Ectodermal cell (in vitro differentiated cells): ENCODE measurements at regions not wholly inside any gene's neighbourhood (a gene's known extent, or its start where the extent isn't known, plus 50 kb on each side); places are given as distances from the start of the nearest gene placed in this dataset.

Source experiments
- H3K27ac ChIP-seq: 2 replicates; pipeline ENCODE4 v1.7.0; 2013; ENCODE audit warnings: mild to moderate bottlenecking, low read depth, low read length; ENCODE audit not compliant: insufficient read depth, poor library complexity, severe bottlenecking
- H3K27me3 ChIP-seq: 2 replicates; pipeline ENCODE4 v1.7.0; 2013; ENCODE audit warnings: mild to moderate bottlenecking, low read length; ENCODE audit not compliant: insufficient read depth, control insufficient read depth, poor library complexity, severe bottlenecking
- H3K36me3 ChIP-seq: one replicate; pipeline ENCODE4 v1.7.0; 2013; ENCODE audit warnings: low read length; ENCODE audit not compliant: control insufficient read depth, insufficient read depth
- H3K4me1 ChIP-seq: one replicate; pipeline ENCODE4 v1.7.0; 2013; ENCODE audit warnings: low read length; ENCODE audit not compliant: control insufficient read depth, insufficient read depth
- H3K4me3 ChIP-seq: 2 replicates; pipeline ENCODE4 v1.7.0; 2013; ENCODE audit warnings: low read depth, low read length, control low read depth; ENCODE audit not compliant: insufficient read depth
- H3K9me3 ChIP-seq: 2 replicates; pipeline ENCODE4 v1.7.0; 2013; ENCODE audit warnings: mild to moderate bottlenecking, low read length, moderate library complexity; ENCODE audit not compliant: control insufficient read depth
- WGBS, 2 experiments: methylation state at CpG; one replicate each; pipeline ENCODE4 v1.1.7; 2013; ENCODE audit warnings: missing lambda C conversion rate in 2 of 2; 5-methylcytosine and 5-hydroxymethylcytosine counted together

DNA sequence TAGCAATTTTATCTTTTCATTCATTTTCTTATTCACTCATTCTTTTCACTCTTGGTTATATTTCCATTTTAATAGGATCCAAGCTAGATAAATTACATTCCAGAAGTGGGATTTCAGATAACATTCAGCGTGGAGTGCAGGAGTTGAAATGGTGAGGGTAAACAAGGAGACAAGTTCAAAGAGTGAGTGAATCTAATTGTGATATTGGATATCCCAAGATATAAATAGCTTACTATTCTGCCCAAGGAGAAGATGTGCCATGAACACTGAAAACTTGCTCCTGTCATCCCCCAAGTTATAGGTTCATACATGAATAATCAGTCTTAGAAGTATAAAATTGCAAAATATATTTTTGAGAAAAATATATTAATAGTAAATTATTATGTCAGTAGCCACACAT, 459.3 kb downstream of the CETN3 start:
- H3K4me3 ChIP-seq = no peak overlapping the region
- H3K9me3 ChIP-seq = no peaks in the 10 kb centered on the region
- 100% methylated on average over 1 of the region's 1 CpG for WGBS, 2 experiments
- H3K27ac ChIP-seq = no peak overlapping the region
- no peaks in the 10 kb centered on the region for H3K36me3 ChIP-seq
- peaks cover 8% of the 10 kb centered on the region for H3K4me1 ChIP-seq
- H3K27me3 ChIP-seq = no peaks in the 10 kb centered on the region

GRCh38 chr5:89948977-89949376, 460.6 kb downstream of the CETN3 start:
- WGBS, 2 experiments = 89 to 98% methylated on average over 1 of the region's 1 CpG
- Histone ChIP-seq H3K27ac (no peak overlapping the region), H3K27me3 (no peaks in the 10 kb centered on the region), H3K4me3 (no peak overlapping the region), H3K4me1 (no peaks in the 10 kb centered on the region), H3K36me3 (no peaks in the 10 kb centered on the region), H3K9me3 (no peaks in the 10 kb centered on the region)

DNA sequence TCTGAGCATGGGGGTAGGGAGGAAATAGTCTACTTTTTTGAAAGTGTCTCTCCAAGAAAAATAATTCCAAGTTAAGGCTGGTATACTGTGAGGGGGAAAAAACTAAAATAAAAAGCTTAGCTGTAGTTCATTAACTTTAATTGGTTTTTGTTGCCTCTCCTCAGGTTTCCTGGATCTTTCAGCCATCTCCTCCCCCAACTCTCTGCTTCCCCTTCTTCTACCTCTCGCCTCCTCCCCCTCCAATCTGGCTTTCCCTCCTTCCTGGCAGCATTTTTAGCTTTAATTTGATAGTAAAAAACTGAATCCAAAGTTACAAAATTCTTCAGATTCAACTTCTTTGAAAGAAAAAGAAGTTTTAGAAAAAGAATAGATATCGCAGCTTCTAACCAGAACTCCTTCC, 462.6 kb downstream of the CETN3 start:
- Histone ChIP-seq H3K4me3 (no peak overlapping the region), H3K27ac (no peak overlapping the region), H3K27me3 (no peaks in the 10 kb centered on the region), H3K4me1 (no peaks in the 10 kb centered on the region), H3K36me3 (no peaks in the 10 kb centered on the region), H3K9me3 (no peaks in the 10 kb centered on the region)
- 73 to 100% methylated on average over 1 to 2 of the region's 2 CpGs for WGBS, 2 experiments

GRCh38 chr5:89946508-89946907, 463.0 kb downstream of the CETN3 start:
- H3K36me3 ChIP-seq = no peaks in the 10 kb centered on the region
- H3K27me3 ChIP-seq = no peaks in the 10 kb centered on the region
- H3K9me3 ChIP-seq = no peaks in the 10 kb centered on the region
- WGBS, 2 experiments = 100% methylated on average over 3 to 4 of the region's 4 CpGs
- no peaks in the 10 kb centered on the region for H3K4me1 ChIP-seq
- H3K27ac ChIP-seq = no peak overlapping the region
- H3K4me3 ChIP-seq = no peak overlapping the region

DNA sequence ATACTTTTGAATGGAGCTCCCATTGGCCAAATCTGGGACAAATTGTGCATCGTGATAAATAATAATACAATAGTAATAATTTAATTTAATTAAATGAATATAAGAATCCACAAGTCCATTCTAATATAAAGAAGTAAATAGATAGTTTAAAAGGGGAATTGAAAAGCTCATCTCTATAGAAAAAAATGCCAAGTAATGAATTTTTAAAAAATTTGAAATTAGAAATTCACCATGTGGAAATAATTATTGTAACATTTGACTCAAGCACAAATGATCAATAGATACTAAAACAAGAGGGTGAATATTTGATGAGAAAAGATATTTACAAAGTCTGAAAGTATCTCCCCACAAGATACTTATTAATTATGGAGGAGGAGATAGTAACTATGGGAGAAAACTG, 467.4 kb downstream of the CETN3 start:
- no peaks in the 10 kb centered on the region for H3K36me3 ChIP-seq
- no CpG with 5 or more reads among the region's 1 CpG for WGBS, 2 experiments
- H3K27me3 ChIP-seq = no peaks in the 10 kb centered on the region
- no peak overlapping the region for H3K4me3 ChIP-seq
- no peaks in the 10 kb centered on the region for H3K9me3 ChIP-seq
- H3K4me1 ChIP-seq = no peaks in the 10 kb centered on the region
- no peak overlapping the region for H3K27ac ChIP-seq

GRCh38 chr5:89936576-89936975, 473.0 kb downstream of the CETN3 start:
- Histone ChIP-seq H3K27me3 (no peaks in the 10 kb centered on the region), H3K9me3 (no peaks in the 10 kb centered on the region)
- 94% methylated on average over 3 of the region's 3 CpGs; no CpG with 5 or more reads in 1 of the 2 experiments for WGBS, 2 experiments

GRCh38 chr5:89934069-89934468, 475.5 kb downstream of the CETN3 start:
- H3K27ac ChIP-seq = no peak overlapping the region
- H3K9me3 ChIP-seq = no peaks in the 10 kb centered on the region
- no peaks in the 10 kb centered on the region for H3K27me3 ChIP-seq
- WGBS, 2 experiments = 91 to 93% methylated on average over 1 to 4 of the region's 4 CpGs
- no peak overlapping the region for H3K4me3 ChIP-seq
- H3K4me1 ChIP-seq = no peaks in the 10 kb centered on the region
- no peaks in the 10 kb centered on the region for H3K36me3 ChIP-seq

More at GRCh38 chr5:89936576-89936975, 473.0 kb downstream of the CETN3 start:
- Histone ChIP-seq H3K4me3 (no peak overlapping the region), H3K36me3 (no peaks in the 10 kb centered on the region), H3K27ac (no peak overlapping the region), H3K4me1 (no peaks in the 10 kb centered on the region)

DNA sequence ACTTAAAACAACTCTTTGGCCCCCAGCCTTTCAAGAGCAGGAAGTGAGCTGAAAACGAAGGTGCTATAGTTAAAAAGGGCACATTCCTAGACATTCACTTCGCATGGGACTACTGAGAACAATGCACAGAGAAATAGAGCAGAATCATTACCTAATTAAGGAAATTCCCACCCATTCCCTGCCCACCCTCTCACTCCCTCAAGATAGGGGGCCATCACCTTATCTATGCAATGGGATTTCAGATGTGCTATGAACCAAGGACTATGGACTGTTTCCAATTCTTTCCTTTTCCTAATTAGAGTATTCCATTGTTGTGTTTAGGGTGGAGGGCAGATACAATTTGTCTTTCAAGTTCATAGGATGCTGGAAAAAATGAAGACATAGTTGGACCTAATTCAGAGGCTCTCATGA, 476.8 kb downstream of the CETN3 start:
- Histone ChIP-seq H3K9me3 (no peaks in the 10 kb centered on the region), H3K4me3 (no peak overlapping the region), H3K27me3 (no peaks in the 10 kb centered on the region), H3K27ac (no peak overlapping the region), H3K36me3 (no peaks in the 10 kb centered on the region), H3K4me1 (no peaks in the 10 kb centered on the region)
- WGBS, 2 experiments = 81 to 85% methylated on average over 2 of the region's 2 CpGs

DNA sequence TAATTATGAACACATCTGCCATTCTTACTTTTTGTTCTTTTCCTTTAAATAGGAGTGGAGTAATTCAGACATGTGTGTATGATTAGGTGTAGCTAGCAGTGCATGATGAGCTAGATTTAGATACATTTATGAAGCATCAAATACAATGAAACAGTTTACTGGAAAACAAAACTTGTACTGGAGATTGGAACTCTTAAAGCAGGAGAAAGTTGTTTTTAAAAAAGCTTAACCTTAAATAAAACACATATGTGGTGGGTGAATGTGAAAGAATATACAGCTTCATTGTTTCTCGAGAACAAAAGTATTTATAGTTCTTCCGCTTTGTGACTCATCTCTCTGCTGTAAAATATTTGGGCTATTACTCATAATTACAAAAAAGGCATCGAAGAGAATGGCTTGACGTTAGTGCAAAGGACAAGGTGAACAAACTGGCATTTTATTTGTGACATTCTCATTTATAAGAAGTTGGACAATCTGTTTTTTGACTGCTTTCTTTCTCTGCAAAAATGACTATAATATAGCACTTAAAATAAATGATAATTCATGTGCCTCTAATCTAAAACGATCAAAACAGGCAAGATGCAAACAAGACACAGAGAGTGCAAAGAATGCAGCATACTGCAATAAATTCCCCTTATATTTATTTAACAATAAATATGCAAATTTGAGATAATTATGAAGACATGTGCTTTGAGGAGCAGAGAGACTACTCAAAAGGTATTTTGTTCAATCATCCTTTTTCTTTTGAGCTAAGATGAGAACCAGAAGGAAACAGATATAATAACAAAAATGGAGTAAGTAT, 478.8 kb downstream of the CETN3 start:
- no peak overlapping the region for H3K27ac ChIP-seq
- H3K9me3 ChIP-seq = no peaks in the 10 kb centered on the region
- no peaks in the 10 kb centered on the region for H3K4me1 ChIP-seq
- no peaks in the 10 kb centered on the region for H3K27me3 ChIP-seq
- no peak overlapping the region for H3K4me3 ChIP-seq
- 79 to 93% methylated on average over 3 to 5 of the region's 5 CpGs for WGBS, 2 experiments
- no peaks in the 10 kb centered on the region for H3K36me3 ChIP-seq

- Histone ChIP-seq H3K27me3 (no peaks in the 10 kb centered on the region), H3K27ac (no peak overlapping the region), H3K9me3 (no peaks in the 10 kb centered on the region), H3K4me3 (no peak overlapping the region), H3K36me3 (no peaks in the 10 kb centered on the region), H3K4me1 (no peaks in the 10 kb centered on the region)
- 63 to 73% methylated on average over 1 of the region's 1 CpG for WGBS, 2 experiments
Observed at GRCh38 chr5:89929834-89930233, 479.7 kb downstream of the CETN3 start.
